HG02981 (cell line): ENCODE measurements at regions not wholly inside any gene's neighbourhood (a gene's known extent, or its start where the extent isn't known, plus 50 kb on each side); places are given as distances from the start of the nearest gene placed in this dataset.
"Not testable (repeated sequence)": the region's sequence is repeated elsewhere in the genome, so short reads cannot be mapped to it uniquely, and the experiment has no call there.

Source experiments
- ATAC-seq: cut with Tn5 transposase; IDR thresholded peaks from one replicate; pipeline ENCODE4 v1.9.1; 2021; ENCODE audit warnings: mild to moderate bottlenecking, moderate library complexity; ENCODE audit not compliant: unreplicated experiment

DNA sequence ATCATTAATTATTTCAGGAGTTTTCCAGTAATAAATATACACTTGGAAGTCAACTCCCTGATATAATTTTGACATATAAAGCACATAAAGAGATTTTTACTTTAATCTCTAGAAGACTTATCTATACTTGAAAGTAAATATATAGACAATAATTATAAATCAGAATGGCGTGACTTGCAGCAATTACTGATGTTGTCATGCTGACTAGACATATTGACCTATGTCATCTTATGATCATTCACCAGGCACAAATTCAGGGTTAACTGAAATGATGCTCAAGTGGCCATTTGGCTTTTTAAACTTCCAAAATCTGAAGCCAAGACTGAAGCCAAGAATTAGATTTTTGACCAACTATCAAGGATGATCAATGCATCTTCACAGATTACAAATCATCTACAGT lies 192.2 kb downstream of the MCHR2 start:
- no peak for ATAC-seq

DNA sequence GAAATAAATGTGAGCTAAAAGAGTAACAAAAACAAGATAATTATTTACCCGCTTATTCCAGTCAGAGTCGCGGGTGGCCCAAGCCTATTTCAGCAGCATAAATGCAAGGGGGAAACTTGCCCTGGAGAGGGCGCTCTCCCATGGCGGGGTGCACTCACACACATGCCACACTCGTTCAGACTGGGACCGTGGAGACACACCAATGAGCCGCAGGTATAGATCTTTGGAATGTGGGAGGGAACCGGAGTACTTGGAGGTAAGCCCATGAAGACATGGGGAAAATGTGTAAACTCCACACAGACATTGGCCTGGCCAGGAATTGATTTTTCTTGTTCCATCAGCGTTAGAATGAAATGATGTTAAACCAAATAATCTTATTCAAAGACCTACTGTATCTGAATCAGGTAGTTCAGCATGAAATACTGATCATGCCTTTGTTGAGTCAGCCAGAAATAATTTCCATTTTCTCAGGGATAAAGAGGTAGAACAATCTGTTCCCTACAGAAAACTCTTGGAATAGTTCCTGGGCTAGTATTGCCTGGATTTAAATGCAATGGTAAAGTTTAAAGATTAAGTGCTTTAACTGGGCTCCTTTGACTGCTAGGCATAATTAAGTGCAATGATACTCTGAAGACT lies 191.5 kb downstream of the MCHR2 start:
- ATAC-seq, result no peak

DNA sequence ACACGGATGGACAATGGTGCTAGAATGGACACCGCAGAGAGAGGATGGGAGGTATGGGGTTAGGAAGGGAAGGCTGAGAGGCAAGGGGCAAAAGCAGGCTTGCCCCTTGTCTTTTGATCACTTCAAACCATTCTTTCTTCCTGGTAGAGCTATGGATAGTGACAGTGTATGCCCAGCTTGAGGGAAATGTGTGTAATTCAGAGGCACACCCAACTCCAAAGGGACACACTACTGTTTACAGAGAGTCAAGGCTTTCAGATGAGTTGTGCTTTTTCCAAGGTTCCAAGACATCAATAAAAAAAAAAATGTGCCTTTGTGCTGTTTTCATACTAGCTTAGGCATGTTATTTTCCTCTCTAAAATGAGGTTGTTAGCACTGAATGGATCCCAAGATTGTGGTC lies 185.0 kb downstream of the MCHR2 start:
- no peak for ATAC-seq

DNA sequence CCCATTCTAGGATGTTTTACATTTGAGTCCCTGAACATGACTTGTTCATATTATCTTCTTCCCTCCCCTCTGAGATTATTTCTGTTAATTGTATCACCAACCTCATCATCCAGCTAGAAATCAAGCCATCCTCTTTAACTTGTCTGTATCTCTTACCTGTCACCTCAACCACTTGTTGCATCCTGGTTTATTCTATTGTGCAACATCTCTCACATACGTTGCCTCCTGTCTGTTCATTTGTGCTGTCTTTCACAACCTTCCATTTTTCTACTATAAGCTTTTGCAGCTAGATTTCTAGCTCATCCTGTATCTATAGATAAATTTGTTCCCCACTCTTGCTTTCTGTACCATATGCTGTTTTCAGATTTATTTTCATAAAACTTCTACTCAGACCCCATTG lies 183.7 kb downstream of the MCHR2 start:
- no peak for ATAC-seq

DNA sequence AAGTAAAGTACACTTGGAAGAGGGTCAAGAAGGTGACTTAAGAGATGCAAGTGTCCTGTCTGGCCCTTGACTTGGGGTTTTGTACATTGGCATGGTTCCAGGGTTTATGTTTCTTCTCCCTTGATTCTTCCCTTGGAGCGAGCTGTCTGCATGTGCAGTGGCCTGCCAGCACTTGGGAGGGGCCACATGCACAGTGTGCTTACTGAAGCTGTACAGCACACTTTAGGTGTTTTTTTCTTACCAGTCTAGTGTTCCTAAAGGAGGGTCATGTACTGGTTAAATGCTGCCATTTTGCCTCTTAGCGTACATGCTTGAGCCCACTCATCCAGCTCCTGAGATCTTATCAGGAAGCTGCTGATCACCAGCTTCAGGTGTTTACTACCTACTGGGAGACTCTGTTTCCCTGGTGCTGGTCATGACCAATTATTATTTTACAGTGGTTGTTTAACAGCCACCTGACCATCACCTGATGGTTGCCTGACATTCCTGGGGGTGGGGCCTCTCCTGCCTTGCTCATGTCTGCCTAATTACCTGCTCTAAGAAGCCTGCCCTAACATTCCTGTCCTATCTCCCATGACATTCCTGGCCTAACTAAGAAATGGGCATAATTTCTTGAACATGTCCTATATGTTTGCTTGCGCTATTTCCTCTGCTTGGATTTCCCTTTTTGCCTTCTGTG lies 182.9 kb downstream of the MCHR2 start:
- no peak for ATAC-seq

DNA sequence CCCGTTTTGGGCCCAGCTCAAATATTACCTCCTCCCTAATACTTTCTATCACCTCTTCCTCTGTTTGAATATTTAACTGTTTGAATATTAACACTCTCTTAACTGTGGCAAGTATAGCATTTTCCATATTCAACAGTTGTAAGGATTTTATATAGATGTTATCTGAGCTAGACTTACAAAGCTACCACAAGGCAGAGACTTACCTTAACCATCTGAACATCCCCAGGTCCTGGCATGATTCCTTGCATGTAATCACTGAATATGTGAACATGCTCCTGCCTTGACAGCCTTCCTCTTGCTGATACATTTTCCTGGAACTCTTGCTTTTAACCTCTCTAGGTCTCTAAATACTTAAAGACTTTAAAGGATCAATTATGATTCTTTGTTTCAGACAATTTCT lies 182.4 kb downstream of the MCHR2 start:
- ATAC-seq, result no peak

DNA sequence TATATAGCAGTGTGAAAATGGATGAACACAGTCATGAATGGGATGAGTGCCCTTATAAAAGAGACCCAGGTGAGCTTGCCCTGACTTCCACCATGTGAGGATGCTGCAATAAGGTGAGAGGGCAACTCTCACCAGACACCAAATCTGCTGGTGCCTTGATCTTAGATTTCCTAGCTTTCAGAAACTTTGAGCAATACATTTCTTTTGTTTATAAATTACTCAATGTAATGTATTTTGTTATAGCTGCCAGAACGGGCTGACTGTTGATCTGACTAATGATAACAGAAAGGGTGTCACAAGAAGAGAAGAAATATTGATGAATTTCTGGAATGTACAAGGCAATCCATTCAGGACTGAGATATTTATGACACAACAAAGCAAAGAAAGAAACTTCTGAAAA lies 180.5 kb downstream of the MCHR2 start:
- ATAC-seq, result no peak

DNA sequence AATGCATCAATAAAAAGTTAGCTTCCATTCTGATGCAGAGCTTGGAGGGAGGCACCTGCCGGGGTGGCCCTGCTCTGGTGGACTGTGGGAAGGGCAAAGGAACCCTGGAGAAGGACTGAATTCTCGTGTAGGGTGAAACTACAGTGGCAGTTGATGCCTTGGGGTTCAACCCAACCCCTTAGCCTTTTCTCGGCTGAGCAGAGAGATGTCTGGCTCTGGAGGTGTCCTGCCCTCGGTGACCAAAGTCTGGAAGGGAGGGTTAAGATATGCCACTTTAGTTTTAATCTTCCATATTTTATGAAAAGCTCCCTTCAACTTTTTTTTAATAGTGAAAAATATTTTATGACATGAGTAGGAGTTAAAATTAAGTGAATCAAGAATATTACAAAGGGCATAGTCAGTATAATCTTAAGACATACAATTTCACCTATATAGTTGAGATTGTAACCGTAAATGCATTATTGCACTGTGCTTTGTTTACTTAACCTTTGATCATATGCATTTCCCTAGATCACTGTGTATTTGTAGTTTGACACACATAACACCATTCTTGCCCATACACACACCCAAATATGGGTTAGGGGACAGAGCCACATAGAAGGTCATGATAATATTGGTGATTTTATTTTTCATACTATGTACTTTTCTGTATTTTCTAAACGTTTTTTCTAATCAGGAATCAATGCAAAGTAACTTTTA lies 179.6 kb downstream of the MCHR2 start:
- no peak for ATAC-seq

DNA sequence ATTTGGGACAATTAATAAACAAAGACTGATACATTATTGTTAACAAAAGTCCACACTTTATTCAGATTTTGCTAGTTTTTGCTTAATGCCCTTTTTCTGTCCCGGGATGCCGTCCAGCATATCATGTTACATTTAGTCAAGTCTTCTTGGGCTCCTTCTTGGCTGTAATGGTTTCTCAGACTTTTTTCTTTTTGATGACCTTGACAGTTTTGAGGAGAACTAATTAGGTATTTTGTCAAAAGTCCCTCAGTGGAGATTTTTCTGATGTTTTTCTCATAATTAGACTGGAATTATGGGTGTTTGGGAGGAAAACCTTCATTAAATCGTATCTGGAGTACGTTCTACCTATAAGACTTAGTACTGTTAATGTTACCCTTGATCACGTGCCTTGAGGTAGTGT lies 177.2 kb downstream of the MCHR2 start:
- ATAC-seq, result no peak

DNA sequence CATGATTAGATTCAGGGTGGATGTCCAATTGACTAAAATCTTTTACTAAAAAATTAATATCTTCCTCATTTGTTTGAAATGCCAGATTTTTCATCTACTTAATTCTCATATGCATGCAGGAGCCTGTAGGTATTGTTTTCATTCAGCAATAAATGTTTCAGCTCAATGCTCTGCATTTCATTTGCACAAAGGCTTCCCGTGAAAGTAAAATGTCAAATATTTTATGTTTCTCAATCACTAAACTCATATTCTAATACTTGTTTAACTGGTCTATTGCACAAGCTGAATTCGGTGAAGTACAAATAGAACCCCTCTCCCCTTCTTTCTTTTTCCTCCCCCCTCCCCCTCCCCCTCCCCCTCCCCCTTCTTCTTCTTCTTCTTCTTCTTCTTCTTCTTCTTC lies 175.9 kb downstream of the MCHR2 start:
- ATAC-seq, result no peak

DNA sequence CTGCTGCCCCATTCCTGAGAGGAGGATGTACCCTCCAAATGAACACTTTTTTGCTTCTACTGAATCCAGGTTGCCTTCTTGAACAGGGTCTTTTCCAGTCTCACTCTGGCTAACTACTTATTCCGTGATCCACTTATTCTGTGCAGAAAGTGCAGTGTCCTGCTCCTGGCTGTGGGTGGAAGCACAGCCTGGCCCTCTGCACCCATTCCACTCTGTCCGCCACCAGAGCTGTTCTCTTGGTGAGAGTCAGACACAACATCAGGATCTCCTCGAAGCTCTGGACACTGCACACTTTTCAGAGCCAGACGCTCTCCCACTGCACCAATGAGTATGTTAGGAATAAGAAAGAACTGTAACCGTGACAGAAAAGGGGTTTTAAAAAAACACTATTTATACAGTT lies 174.2 kb downstream of the MCHR2 start:
- no peak for ATAC-seq

DNA sequence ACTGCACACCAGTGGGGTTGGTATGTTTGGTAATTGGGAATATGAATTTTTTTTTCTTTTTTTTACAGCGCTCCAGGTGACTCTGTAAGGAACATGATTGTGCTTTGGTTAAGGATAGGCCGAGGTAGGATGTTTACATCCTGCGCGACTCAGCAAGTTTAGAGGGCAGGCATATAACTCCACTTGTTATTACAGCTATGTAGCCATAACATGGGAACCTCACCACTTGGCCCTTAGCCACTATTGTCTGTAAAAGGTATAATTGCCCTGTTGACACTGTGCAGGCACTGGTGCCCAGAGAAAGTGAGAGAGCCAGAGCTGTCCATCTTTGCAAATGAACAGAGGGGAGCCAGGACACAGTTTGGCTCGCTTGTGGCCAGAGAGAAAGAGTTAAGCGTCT lies 172.9 kb downstream of the MCHR2 start:
- no peak for ATAC-seq

DNA sequence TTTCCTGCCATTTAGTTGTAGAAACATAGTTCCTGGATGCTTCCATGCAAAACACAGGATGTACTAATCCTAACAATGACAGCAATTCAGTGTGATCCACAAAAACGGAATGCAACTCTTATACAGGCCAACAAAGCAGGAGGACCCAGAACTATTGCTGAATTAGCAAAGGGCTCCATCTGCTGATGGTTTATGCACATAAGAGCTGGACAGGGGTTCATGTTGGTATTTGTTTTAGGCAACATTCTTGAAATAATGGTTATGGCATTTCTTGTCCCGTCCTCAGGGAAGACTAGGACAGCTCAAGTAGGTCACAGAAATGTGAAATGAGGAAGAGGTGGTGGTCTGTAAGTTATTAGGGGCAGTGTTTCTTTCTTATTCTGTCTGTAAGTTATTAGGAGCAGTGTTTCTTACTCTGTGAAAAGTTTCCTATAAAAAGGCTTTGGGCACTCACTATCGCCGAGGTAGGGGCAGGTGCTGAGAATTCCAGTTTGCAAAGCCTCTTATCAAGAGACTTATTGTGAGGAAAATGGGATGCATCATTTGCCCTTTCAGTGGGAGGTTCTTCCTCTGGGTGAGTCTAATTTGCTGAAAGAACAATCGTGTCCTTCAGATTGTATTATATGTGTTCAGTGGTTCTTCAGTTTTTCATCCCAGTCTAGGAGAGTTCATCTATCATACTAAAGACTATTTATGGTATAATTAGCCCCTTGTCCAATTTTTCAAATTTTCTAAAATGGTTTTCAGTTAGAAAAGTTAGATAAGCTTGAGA lies 171.1 kb downstream of the MCHR2 start:
- peak; percentile 94 for ATAC-seq

DNA sequence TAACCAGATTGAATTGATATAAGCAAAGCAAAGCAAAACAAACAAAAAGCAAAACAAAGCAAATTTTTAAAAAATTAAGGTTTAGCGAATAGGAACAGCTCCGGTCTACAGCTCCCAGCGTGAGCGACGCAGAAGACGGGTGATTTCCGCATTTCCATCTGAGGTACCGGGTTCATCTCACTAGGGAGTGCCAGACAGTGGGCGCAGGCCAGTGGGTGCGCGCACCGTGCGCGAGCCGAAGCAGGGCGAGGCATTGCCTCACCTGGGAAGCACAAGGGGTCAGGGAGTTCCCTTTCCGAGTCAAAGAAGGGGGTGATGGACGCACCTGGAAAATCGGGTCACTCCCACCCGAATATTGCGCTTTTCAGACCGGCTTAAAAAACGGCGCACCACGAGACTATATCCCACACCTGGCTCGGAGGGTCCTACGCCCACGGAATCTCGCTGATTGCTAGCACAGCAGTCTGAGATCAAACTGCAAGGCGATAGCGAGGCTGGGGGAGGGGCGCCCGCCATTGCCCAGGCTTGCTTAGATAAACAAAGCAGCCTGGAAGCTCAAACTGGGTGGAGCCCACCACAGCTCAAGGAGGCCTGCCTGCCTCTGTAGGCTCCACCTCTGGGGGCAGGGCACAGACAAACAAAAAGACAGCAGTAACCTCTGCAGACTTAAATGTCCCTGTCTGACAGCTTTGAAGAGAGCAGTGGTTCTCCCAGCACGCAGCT lies 170.3 kb downstream of the MCHR2 start:
- not testable (repeated sequence) for ATAC-seq

DNA sequence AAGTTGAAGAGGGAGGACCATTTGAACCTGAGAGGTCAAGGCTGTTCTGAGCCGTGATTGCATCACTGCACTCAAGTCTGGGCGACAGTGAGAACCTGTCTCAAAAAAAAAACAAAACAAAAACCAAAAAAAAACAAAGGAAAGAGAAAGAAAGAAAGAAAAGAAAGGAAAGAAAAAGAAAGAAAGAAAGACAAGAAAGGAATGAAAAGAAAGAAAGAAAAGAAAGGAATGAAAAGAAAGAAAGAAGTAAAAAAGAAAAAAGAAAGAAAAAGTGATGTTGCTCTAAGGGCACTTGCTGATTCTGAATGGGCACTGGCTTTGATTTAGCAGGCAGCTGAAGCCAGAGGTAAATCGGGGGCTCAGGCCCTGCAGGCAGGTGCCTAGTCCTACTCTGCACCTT lies 161.0 kb downstream of the MCHR2 start:
- ATAC-seq, result no peak

DNA sequence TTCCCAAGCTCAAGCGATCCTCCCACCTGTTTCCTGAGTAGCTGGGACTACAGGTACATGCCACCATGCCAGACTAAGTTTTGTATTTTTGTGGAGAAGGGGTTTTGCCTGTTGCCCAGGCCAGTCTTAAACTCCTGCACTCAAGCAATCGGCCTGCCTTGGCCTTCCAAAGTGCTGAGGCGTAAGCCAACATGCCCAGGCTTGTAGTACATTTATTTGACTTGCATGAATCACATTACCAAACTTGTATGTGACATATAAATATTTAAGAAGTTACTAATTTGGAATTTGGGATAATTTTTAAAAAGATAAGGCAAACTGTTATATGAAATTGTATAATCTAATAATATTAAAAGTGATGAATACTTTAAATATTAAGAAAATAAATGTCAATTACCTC lies 157.6 kb downstream of the MCHR2 start:
- no peak for ATAC-seq

DNA sequence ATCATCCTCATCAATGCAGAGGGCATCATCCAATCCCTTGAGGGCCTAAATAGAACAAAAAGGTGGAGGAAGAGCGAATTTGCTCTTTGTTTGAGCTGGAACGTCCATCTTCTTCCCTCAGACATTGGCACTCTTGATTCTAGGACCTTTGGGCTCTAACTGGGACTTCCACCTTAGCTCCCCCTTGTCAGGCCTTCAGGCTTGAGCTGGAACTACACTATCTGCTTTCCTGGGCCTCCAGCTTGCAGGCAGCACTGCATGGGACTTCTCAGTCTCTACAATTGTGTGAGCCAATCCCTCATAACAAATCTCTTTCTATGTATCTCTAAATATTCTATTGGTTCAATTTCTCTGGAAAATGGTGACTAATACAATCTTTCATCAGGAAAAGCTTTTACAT lies 155.4 kb downstream of the MCHR2 start:
- ATAC-seq, result no peak

DNA sequence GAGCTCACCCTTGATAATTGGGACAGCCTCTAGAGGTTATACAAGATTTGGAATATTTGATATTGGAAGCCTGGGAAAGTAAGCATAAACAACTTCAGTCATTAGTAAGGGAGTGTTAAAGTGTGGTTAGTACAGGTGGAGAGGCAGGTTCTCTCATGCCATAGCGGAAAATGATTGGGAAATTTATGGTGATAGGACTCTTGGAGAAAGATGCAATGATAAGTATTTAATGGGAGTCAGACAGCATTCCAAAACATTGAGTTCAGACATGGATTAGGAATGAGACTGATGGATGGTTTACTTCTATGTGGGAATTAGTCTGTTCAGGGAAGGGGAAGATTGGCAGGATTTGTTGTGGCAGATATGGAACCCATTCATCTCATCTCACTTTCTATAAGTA lies 152.7 kb downstream of the MCHR2 start:
- ATAC-seq, result no peak

DNA sequence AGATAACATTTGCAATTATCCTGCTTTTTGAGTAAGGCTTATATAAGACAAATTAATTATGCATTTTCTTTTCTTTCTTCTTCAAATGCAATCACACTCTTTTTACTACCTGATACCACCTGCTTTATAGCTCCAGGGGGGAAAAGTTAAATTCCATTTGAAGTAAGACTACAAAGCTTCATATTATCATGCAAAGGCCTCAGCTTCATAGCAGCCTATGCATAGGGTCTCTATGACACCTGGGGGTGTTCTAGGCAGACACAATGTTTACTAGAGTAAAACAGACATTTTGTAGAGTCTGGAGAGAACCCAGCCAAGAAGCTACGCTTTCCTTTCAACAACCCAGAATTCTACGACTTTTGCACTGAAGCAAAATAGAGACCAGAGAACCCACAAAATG lies 148.0 kb downstream of the MCHR2 start:
- no peak for ATAC-seq

DNA sequence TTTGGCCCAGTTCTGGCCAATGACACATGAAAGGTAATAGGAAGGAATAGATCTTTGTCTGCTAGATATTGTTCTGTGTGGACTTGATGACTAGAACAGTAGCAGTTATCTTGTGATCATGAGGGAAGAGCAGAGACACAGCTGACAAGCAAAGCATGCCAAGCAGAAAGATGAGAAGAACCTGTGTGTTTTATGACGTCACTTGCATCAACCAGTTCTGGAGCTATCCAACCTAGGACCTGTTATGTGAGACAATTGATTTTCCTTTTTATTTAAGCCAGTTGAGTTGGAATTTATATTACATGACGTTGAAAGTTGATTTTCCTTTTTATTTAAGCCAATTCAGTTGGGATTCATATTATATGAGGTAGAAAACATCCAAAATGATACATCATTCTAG lies 143.2 kb downstream of the MCHR2 start:
- no peak for ATAC-seq

DNA sequence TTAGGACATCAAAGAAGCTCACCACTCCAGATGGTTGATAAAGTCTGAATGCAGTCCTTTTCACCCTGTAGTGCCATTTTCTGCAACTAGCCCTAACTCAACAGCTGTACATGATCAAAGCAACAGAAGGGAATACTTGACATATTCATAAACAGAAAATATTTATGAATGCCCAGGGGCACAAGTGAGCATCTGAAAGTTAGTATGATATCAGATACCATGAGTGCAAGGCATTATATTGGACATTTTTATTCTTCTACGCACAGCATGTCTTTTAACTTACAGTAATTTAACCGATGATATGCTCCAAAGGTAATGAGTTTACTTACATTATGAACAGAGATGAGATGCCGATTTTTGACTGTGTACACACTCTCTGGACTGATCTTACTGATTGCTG lies 142.0 kb downstream of the MCHR2 start:
- ATAC-seq, result no peak
